ENCODE measurements at regions not wholly inside any gene's neighbourhood (a gene's known extent, or its start where the extent isn't known, plus 50 kb on each side); places are given as distances from the start of the nearest gene placed in this dataset.

DNA sequence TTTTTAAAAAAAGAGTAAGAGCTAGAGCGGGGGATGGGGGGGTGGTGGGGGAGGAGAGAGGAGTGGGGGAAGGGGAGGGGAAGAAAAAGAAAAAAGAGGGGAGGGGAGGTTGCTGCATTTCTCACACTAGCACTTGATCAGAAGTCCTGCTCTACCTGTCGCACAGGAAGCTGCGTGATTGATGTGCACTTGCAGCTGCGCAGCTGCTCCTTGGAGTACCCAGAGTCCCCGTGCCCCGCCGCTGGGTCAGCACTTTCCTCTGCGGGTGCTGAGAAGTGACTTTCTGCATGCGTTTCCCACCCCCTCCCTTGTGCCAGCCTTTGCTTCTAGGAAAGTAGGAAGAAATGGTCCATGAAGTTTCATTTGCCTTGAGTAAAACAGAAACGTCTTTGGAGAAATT, 297.3 kb downstream of the ETAA1 start:
- TF ChIP-seq, protein P1, sequence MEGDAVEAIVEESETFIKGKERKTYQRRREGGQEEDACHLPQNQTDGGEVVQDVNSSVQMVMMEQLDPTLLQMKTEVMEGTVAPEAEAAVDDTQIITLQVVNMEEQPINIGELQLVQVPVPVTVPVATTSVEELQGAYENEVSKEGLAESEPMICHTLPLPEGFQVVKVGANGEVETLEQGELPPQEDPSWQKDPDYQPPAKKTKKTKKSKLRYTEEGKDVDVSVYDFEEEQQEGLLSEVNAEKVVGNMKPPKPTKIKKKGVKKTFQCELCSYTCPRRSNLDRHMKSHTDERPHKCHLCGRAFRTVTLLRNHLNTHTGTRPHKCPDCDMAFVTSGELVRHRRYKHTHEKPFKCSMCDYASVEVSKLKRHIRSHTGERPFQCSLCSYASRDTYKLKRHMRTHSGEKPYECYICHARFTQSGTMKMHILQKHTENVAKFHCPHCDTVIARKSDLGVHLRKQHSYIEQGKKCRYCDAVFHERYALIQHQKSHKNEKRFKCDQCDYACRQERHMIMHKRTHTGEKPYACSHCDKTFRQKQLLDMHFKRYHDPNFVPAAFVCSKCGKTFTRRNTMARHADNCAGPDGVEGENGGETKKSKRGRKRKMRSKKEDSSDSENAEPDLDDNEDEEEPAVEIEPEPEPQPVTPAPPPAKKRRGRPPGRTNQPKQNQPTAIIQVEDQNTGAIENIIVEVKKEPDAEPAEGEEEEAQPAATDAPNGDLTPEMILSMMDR (conservative IDR thresholded peaks at IDR 0.05; ENCODE audit: low read length): no peak
- TF ChIP-seq EZH2phosphoT487 (IDR thresholded peaks at IDR 0.05; ENCODE audit: borderline replicate concordance): no peak
